SK-N-MC (cell line): ENCODE measurements at regions not wholly inside any gene's neighbourhood (a gene's known extent, or its start where the extent isn't known, plus 50 kb on each side); places are given as distances from the start of the nearest gene placed in this dataset.
"Not testable (repeated sequence)": the region's sequence is repeated elsewhere in the genome, so short reads cannot be mapped to it uniquely, and the experiment has no call there.

Source experiments
- DNase-seq: peaks from one replicate; pipeline ENCODE4 v3.0.0-alpha.2; 2011; ENCODE audit warnings: low read depth, low spot score
- H3K27ac ChIP-seq: fragments of 200-600 bp; sonication (generic); 2 replicates; pipeline ENCODE4 v1.5.1; 2016; ENCODE audit warnings: mixed run types
- H3K36me3 ChIP-seq: fragments of 200-600 bp; sonication (generic); 2 replicates; pipeline ENCODE4 v1.6.1; 2017; ENCODE audit warnings: antibody characterized with exemption, low read length, mixed read lengths; ENCODE audit not compliant: insufficient read depth
- H3K4me3 ChIP-seq: fragments of 200-600 bp; sonication (generic); 2 replicates; pipeline ENCODE4 v1.5.1; 2016
- H3K9ac ChIP-seq: fragments of 200-600 bp; sonication (generic); 2 replicates; pipeline ENCODE4 v1.8.0; 2017; ENCODE audit warnings: mixed run types, mixed read lengths; ENCODE audit not compliant: insufficient read length
- H3K9me3 ChIP-seq: fragments of 200-600 bp; sonication (generic); 2 replicates; pipeline ENCODE4 v1.6.1; 2017; ENCODE audit warnings: low read depth, mild to moderate bottlenecking, antibody characterized with exemption, low read length, moderate library complexity, mixed read lengths
- EZH2 ChIP-seq: fragments of 200-600 bp; sonication (generic); IDR thresholded peaks from one replicate; pipeline ENCODE4 v1.6.1; 2017; ENCODE audit warnings: antibody characterized with exemption
- FOXP2 ChIP-seq: optimal IDR thresholded peaks from 2 replicates; pipeline ENCODE3; 2011; ENCODE audit warnings: mild to moderate bottlenecking, moderate library complexity; ENCODE audit not compliant: insufficient read depth; ENCODE audit errors: extremely low read length, control extremely low read depth
- POLR2AphosphoS5 ChIP-seq: IDR thresholded peaks from 2 replicates; pipeline ENCODE4 v1.6.1; 2012; ENCODE audit warnings: mild to moderate bottlenecking, low read depth, low read length, borderline replicate concordance

DNA sequence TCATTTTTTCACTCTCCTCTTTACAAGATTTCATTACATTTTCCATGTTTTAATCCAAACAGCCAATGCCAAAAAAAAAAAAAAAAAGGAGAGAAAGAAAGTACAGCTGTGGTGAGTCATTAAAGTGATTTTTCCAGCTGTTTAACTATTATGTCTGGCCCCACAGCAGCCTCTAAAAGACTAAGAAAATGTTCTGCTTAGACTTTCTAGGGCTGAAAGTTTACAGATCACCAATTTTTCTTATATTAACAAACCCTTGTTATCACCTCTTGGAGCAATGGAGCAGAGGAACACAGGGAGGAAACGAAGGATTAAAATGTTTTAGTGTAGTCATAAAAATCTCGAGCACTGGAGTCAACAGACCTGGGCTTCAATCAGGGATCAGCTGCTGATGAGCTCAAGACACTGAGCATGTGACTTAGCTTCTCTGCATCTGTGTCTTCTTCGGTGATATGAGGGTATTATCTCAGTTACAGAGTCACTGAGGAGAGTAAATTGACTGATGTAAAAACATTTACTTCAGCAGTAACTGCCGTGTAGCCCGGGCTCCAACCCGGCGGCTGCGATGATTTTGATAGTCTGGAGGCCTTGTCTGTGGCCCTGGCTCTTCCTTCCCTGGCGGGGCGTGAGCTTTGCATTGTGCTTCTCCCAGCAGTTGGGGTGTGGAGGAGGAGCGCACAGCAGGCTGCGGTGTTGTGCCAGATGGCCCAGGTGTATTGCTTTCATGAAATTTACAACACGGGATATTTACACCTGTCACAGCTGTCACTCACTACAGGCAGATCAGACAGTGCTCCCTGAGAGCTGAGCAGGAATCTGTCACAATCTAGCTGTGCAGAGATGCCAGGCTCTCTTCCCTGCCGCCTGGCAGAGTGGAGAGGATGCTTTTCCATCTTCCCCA, 298.3 kb upstream of the FZD8 start:
- H3K36me3 ChIP-seq = no peaks in the 10 kb centered on the region
- no peak for DNase-seq
- no peak overlapping the region for H3K27ac ChIP-seq
- no peak overlapping the region for H3K4me3 ChIP-seq
- no peak overlapping the region for H3K9ac ChIP-seq
- TF ChIP-seq EZH2 = no peak
- H3K9me3 ChIP-seq = no peaks in the 10 kb centered on the region

DNA sequence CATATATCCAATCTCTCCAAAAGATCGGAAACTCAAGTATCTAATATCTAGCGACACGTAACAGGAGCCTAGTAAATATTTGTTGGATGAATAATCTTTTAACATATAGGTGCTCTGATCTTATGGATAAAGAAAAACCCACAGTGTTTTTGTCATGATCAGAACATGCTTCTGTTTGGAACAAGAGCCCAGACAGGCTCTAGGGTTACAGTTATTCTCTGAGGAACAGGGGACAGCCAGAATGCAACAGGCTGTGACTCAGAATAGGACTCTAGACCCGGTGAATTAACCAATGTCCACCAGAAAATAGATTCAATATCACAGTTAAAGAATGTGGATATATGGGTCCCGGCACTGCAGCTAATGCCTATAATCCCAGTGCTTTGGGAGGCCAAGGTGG, 296.1 kb upstream of the FZD8 start:
- H3K36me3 ChIP-seq = no peaks in the 10 kb centered on the region
- DNase-seq = no peak
- H3K27ac ChIP-seq = no peak overlapping the region
- TF ChIP-seq EZH2 (no peak), POLR2AphosphoS5 (no peak), FOXP2 (no peak)
- no peaks in the 10 kb centered on the region for H3K9me3 ChIP-seq
- H3K4me3 ChIP-seq = no peak overlapping the region
- H3K9ac ChIP-seq = no peak overlapping the region

DNA sequence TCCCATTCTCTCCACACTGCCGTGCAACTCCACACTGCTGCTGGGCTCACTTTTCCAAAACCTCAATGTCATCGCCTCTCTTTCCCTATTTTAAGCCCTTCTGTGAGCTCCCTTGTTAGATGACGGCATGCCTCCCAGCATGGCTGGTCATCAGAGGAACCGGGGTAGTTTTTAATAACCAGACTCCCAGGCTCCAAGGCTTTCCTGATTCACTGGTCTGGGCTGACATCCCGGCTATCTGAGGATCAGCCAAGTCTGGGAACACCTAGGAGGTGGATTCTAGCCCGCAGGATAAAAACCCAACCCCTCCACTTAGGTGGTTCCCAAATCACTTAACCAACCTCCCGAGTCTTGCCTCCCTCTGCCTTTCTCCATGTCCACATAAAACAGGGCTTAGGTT, 295.4 kb upstream of the FZD8 start:
- Histone ChIP-seq H3K9ac (no peak overlapping the region), H3K9me3 (no peaks in the 10 kb centered on the region), H3K36me3 (no peaks in the 10 kb centered on the region), H3K27ac (no peak overlapping the region), H3K4me3 (no peak overlapping the region)
- no peak for DNase-seq
- TF ChIP-seq POLR2AphosphoS5 (no peak), EZH2 (no peak)

DNA sequence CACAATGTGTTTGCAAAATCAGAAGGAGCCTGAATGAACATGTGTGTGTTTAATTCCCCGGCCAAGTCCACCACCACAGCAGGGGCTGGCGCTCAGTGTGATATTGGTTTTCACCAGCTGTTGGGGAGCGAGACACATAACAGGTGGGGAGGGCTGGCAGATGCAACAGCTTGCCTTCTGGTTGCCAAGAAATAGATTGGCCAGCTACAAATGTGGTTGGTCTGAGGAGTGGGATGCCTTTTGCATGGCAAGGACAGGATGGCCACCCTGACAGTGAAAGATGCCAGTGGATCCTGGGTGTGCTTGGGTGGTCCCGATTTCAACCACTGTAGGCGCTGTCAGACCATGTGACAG, 292.5 kb upstream of the FZD8 start:
- no peak overlapping the region for H3K27ac ChIP-seq
- no peak overlapping the region for H3K9ac ChIP-seq
- no peak for DNase-seq
- 0 out of 2 replicates have a peak overlapping the region, but pooled peaks have one; percentile 25 for H3K4me3 ChIP-seq
- TF ChIP-seq FOXP2 (no peak), EZH2 (no peak), POLR2AphosphoS5 (no peak)
- no peaks in the 10 kb centered on the region for H3K9me3 ChIP-seq
- no peaks in the 10 kb centered on the region for H3K36me3 ChIP-seq

DNA sequence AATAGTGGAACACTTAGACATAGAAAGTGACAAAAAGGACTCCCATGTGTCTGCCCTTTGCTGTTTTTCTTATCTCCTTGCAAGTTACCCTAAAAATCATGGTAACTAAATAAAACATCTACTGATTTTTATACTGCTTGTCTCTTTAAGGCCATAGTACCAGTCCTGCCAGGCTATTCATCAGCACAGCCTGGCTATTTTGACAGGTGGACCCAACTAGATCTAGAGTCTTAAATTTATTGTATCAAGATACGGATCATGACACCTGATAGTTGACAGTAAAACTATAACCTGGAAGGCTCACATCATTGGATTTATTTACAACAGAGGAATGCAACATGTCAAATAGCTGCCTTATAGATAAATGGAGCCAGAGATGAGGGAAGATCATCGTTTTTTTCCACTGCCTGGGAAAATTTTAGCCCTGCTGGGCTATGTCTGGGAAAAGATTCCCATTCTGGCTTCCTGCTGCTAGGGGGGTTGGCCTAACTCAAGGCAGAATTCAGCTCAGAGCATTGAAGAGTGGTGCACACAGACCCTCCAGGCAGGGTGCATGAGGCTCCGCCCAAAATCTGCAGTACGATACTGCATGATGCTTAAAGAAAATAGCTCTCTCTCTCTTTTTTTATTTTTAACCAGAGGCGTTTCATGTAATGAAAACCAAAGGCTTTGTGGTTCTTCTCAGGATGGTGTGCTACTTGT, 292.0 kb upstream of the FZD8 start:
- peak; percentile 14 for DNase-seq
- no peak overlapping the region for H3K9ac ChIP-seq
- H3K4me3 ChIP-seq = 0 out of 2 replicates have a peak overlapping the region, but pooled peaks have one; percentile 25
- no peak overlapping the region for H3K27ac ChIP-seq
- H3K36me3 ChIP-seq = no peaks in the 10 kb centered on the region
- TF ChIP-seq EZH2 = no peak
- TF ChIP-seq FOXP2 = no peak
- TF ChIP-seq POLR2AphosphoS5 = no peak
- H3K9me3 ChIP-seq = no peaks in the 10 kb centered on the region

DNA sequence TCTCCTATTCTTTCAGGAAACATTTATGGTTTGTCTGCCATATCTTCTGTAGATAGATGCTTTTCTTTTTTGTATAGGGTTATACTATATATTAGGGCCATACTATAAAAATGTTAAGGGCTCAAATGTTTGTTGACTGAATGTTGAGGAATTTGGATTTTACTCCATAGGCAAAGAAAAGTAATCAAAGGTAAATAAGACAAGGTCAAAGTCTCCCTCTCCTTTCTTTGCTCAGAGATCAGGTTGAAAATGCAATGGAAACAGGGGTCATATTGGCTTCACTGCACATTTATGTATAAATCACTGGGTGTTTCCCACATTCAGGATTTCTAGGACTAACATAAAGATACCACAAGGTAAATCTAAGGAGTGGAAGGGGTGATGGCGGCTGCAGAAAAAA, 291.4 kb upstream of the FZD8 start:
- Histone ChIP-seq H3K27ac (no peak overlapping the region), H3K9ac (no peak overlapping the region), H3K9me3 (no peaks in the 10 kb centered on the region), H3K36me3 (no peaks in the 10 kb centered on the region), H3K4me3 (no peak overlapping the region)
- TF ChIP-seq POLR2AphosphoS5 (no peak), FOXP2 (no peak), EZH2 (no peak)
- DNase-seq = no peak

DNA sequence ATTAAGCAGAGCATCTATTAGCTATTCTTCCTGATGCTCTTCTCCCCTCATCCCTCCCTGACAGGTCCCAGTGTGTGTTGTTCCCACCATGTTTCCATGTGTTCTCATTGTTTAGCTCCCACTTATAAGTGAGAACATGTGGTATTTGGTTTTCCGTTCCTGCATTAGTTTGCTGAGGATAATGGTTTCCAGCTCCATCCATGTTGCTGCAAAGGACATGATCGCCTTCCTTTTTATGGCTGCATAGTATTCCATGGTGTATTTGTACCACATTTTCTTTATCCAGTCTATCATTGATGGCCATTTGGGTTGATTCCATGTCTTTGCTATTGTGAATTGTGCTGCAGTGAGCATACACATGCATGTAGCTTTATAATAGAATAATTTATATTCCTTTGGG, 287.9 kb upstream of the FZD8 start:
- not testable (repeated sequence) for H3K4me3 ChIP-seq, H3K9ac ChIP-seq, H3K36me3 ChIP-seq, H3K9me3 ChIP-seq, H3K27ac ChIP-seq, DNase-seq

DNA sequence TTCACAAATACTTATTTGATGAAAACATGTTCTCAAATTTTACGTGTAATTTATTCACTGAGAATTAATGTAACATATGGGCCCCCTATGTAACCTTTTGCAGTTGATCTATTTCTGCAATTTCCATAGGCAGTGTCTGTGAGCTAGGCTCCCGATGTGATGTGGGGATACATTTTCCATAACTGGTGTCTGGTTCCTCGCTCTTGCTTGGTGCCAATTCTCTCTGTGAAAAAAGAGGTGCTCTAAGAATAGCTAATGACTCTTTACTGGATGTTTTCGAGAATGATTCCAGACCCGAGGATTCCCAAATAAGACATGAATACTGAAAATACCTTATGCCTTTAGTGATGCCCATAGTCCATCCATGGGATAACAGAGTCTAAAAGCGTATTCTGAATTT, 286.7 kb upstream of the FZD8 start:
- no peaks in the 10 kb centered on the region for H3K36me3 ChIP-seq
- no peaks in the 10 kb centered on the region for H3K9me3 ChIP-seq
- TF ChIP-seq EZH2 (no peak), FOXP2 (no peak), POLR2AphosphoS5 (no peak)
- no peak for DNase-seq
- no peak overlapping the region for H3K4me3 ChIP-seq
- H3K27ac ChIP-seq = no peak overlapping the region
- H3K9ac ChIP-seq = no peak overlapping the region

DNA sequence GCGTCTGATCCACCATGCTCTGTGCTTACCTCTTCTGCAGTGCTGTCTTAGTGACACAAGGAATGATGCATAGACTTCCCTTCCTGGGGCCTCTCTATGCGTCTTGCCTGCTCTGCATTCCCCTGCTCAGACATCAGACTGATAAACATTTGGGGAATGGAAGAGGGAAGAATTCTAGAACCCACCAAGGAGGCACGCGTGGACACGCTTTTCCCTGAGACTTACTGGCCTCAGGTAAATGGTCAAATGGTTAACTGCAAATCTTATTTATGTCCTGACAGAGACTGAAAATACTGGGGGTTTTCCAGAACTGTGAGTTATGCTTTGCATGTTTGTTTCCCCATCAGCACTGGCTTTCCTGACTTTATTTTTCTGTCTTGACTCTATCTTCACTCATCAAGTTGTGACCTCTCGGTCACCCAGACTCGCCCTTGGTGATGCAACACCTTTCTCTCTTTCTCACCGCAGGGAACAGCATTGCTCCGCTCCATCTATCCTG, 285.9 kb upstream of the FZD8 start:
- DNase-seq = no peak
- no peak overlapping the region for H3K4me3 ChIP-seq
- H3K9me3 ChIP-seq = no peaks in the 10 kb centered on the region
- no peak for TF ChIP-seq POLR2AphosphoS5
- no peak for TF ChIP-seq FOXP2
- TF ChIP-seq EZH2 = no peak
- no peak overlapping the region for H3K9ac ChIP-seq
- H3K36me3 ChIP-seq = no peaks in the 10 kb centered on the region
- H3K27ac ChIP-seq = no peak overlapping the region
